Endothelial cell of umbilical vein (primary cell): ENCODE measurements at regions not wholly inside any gene's neighbourhood (a gene's known extent, or its start where the extent isn't known, plus 50 kb on each side); places are given as distances from the start of the nearest gene placed in this dataset.

Experiments
- BruUV-seq: library from RNA; stranded (reverse); fragments of 400-500 nt; replicated peaks from 2 replicates; lab custom pipeline; 2021; lab: Mats Ljungman, UMichigan
- CTCF ChIA-PET: fragments of 300-600, 350-600 bp; sonication (Branson Sonifier 250); formaldehyde crosslinking; loops from one replicate; lab custom pipeline; 2021; ENCODE audit warnings: antibody characterized with exemption, inconsistent platforms; lab: Charles Lee
- POLR2A ChIA-PET: fragments of 300-600, 350-600 bp; sonication (Branson Sonifier 250); formaldehyde crosslinking; loops from one replicate; lab custom pipeline; 2021; ENCODE audit warnings: antibody characterized with exemption, inconsistent platforms; lab: Charles Lee
- DNase-seq: peaks from one replicate; pipeline ENCODE4 v3.0.0-alpha.2; 2011; ENCODE audit warnings: low read depth, low spot score
- FAIRE-seq: peaks from 2 replicates; lab custom pipeline; 2011; peaks lifted over from hg19 to GRCh38; lab: Jason Lieb, UNC
- H2AFZ ChIP-seq: 2 replicates; pipeline ENCODE4 v1.6.0; 2012; ENCODE audit warnings: low read depth, low read length, control low read depth, inconsistent platforms
- H3K27ac ChIP-seq: 2 replicates; pipeline ENCODE4 v1.5.1; 2011; ENCODE audit warnings: low read depth, mild to moderate bottlenecking, control low read depth, low read length, moderate library complexity; ENCODE audit not compliant: insufficient read depth
- H3K27me3 ChIP-seq, 2 experiments: 2 replicates each; pipeline versions ENCODE4 v1.6.0 to v1.6.1; 2011; ENCODE audit warnings: low read length in 2 of 2, mixed read lengths in 1 of 2; ENCODE audit not compliant: control insufficient read depth in 2 of 2, insufficient read depth in 2 of 2
- H3K36me3 ChIP-seq, 2 experiments: 2 replicates in 1 of 2; 3 replicates in 1 of 2; pipeline ENCODE4 v1.5.1; 2011; ENCODE audit warnings: low read length in 2 of 2, mild to moderate bottlenecking in 1 of 2, moderate library complexity in 1 of 2; ENCODE audit not compliant: control insufficient read depth in 2 of 2, insufficient read depth in 2 of 2; ENCODE audit errors: extremely low read depth in 1 of 2
- H3K4me1 ChIP-seq: 3 replicates; pipeline ENCODE4 v1.5.1; 2011; ENCODE audit warnings: mild to moderate bottlenecking, low read length; ENCODE audit not compliant: control insufficient read depth, insufficient read depth; ENCODE audit errors: extremely low read depth
- H3K4me2 ChIP-seq: 2 replicates; pipeline ENCODE4 v1.6.1; 2011; ENCODE audit warnings: low read length, control low read depth, mixed read lengths; ENCODE audit not compliant: insufficient read depth
- H3K4me3 ChIP-seq, 3 experiments: fragments of 200-600 bp in 1 of 3; sonication (generic), shearing (Covaris generic) in 1 of 3; replicated peaks in 1 of 3; 2 replicates each; pipeline ENCODE4 v1.5.1; 2011 to 2016; ENCODE audit warnings: control low read depth in 3 of 3, low read length in 3 of 3, mild to moderate bottlenecking in 2 of 3, inconsistent platforms in 1 of 3, low read depth in 1 of 3, moderate library complexity in 1 of 3; ENCODE audit not compliant: insufficient read depth in 1 of 3
- H3K79me2 ChIP-seq: 2 replicates; pipeline ENCODE4 v1.6.0; 2012; ENCODE audit warnings: low read length, inconsistent platforms; ENCODE audit not compliant: control insufficient read depth, insufficient read depth
- H3K9ac ChIP-seq: replicated peaks from 2 replicates; pipeline ENCODE3; 2011; ENCODE audit warnings: low read length, control low read depth; ENCODE audit not compliant: insufficient read depth; ENCODE audit errors: extremely low read depth
- H3K9me1 ChIP-seq: replicated peaks from 3 replicates; pipeline ENCODE4 v1.6.0; 2011; ENCODE audit warnings: mild to moderate bottlenecking, low read length; ENCODE audit not compliant: control insufficient read depth, insufficient read depth; ENCODE audit errors: extremely low read depth
- H3K9me3 ChIP-seq: replicated peaks from 2 replicates; pipeline ENCODE4 v1.5.1; 2012; ENCODE audit warnings: low read length, inconsistent platforms; ENCODE audit not compliant: control insufficient read depth, insufficient read depth
- H4K20me1 ChIP-seq: replicated peaks from 2 replicates; pipeline ENCODE3; 2011; ENCODE audit warnings: mild to moderate bottlenecking, low read length; ENCODE audit not compliant: control insufficient read depth, insufficient read depth; ENCODE audit errors: extremely low read depth
- EZH2 ChIP-seq: IDR thresholded peaks from 2 replicates; pipeline ENCODE4 v1.6.1; 2012; ENCODE audit warnings: borderline replicate concordance, low read depth, mild to moderate bottlenecking, moderate library complexity, low read length, inconsistent platforms; ENCODE audit not compliant: severe bottlenecking
- FOS ChIP-seq: IDR thresholded peaks from 2 replicates; pipeline ENCODE4 v1.6.1; 2011; ENCODE audit warnings: mild to moderate bottlenecking, low read length, moderate library complexity, borderline replicate concordance; ENCODE audit not compliant: insufficient read depth
- GATA2 ChIP-seq: IDR thresholded peaks from 2 replicates; pipeline ENCODE4 v1.7.0; 2011; ENCODE audit warnings: low read depth, mild to moderate bottlenecking, moderate library complexity, mixed read lengths, low read length; ENCODE audit not compliant: insufficient read length, insufficient read depth
- JUN ChIP-seq: IDR thresholded peaks from 2 replicates; pipeline ENCODE4 v1.6.1; 2011; ENCODE audit warnings: borderline replicate concordance, low read depth; ENCODE audit not compliant: insufficient read length, insufficient read depth
- MAX ChIP-seq: IDR thresholded peaks from 2 replicates; pipeline ENCODE4 v1.6.1; 2011; ENCODE audit not compliant: insufficient read depth, insufficient read length
- MYC ChIP-seq: IDR thresholded peaks from one replicate; pipeline ENCODE4 v1.6.1; 2011; ENCODE audit warnings: mild to moderate bottlenecking, low read depth, low read length
- POLR2A ChIP-seq: IDR thresholded peaks from 2 replicates; pipeline ENCODE4 v1.6.1; 2012; ENCODE audit warnings: low read depth, mild to moderate bottlenecking, control low read depth, low read length
- POLR2AphosphoS5 ChIP-seq: IDR thresholded peaks from 2 replicates; pipeline ENCODE4 v1.6.1; 2012; ENCODE audit warnings: low read depth, mild to moderate bottlenecking, control low read depth, low read length, moderate library complexity; ENCODE audit not compliant: insufficient read depth
- dilution Hi-C: fragments of 300-500 bp; cut with MboI; formaldehyde crosslinking; loops from one replicate; pipeline ENCODE4 v1.15.0; 2019; ENCODE audit warnings: low sequenced_read_pairs; ENCODE audit not compliant: extremely low pct_ligation_motif_present
- intact Hi-C: fragments of 100-400 bp; cut with micrococcal nuclease; formaldehyde crosslinking; loops from one replicate; pipeline ENCODE4 v1.10.0; 2022
- TF ChIP-seq, protein P1 (sequence below), 2 donors: IDR thresholded peaks; 1 replicate in 1 of 2; 2 replicates in 1 of 2; pipeline ENCODE4 v1.5.1; 2011; ENCODE audit warnings: low read length in 2 of 2, mild to moderate bottlenecking in 2 of 2, moderate library complexity in 2 of 2, control low read depth in 1 of 2, inconsistent platforms in 1 of 2, low read depth in 1 of 2; ENCODE audit not compliant: insufficient read depth in 1 of 2; ENCODE audit errors: extremely low read depth in 1 of 2

GRCh38 chr3:81953111-81953510 lies 191.7 kb upstream of the GBE1 start:
- no peaks in the 10 kb centered on the region for H3K27me3 ChIP-seq
- no peaks in the 10 kb centered on the region for H3K9me3 ChIP-seq
- intact Hi-C loops (no loop called here), dilution Hi-C loops (no loop called here)
- no peaks in the 10 kb centered on the region for H3K79me2 ChIP-seq
- ChIA-PET CTCF (no interaction called here), POLR2A (no interaction called here)
- no peak for FAIRE-seq
- no peak for DNase-seq
- no TSS peak for BruUV-seq
- no peaks in the 10 kb centered on the region for H4K20me1 ChIP-seq
- H3K4me2 ChIP-seq: no peak overlapping the region
- H2AFZ ChIP-seq: no peak overlapping the region
- TF ChIP-seq FOS (no peak), EZH2 (no peak), POLR2AphosphoS5 (no peak), MYC (no peak), GATA2 (no peak), POLR2A (no peak), MAX (no peak), JUN (no peak)
- TF ChIP-seq, protein P1, sequence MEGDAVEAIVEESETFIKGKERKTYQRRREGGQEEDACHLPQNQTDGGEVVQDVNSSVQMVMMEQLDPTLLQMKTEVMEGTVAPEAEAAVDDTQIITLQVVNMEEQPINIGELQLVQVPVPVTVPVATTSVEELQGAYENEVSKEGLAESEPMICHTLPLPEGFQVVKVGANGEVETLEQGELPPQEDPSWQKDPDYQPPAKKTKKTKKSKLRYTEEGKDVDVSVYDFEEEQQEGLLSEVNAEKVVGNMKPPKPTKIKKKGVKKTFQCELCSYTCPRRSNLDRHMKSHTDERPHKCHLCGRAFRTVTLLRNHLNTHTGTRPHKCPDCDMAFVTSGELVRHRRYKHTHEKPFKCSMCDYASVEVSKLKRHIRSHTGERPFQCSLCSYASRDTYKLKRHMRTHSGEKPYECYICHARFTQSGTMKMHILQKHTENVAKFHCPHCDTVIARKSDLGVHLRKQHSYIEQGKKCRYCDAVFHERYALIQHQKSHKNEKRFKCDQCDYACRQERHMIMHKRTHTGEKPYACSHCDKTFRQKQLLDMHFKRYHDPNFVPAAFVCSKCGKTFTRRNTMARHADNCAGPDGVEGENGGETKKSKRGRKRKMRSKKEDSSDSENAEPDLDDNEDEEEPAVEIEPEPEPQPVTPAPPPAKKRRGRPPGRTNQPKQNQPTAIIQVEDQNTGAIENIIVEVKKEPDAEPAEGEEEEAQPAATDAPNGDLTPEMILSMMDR (IDR thresholded peaks at IDR 0.05; ENCODE audit: extremely low read depth in 1 of 2, insufficient read depth in 1 of 2, low read depth in 1 of 2, low read length in 2 of 2): no peak
- H3K9ac ChIP-seq: no peak overlapping the region
- H3K9me1 ChIP-seq: no peaks in the 10 kb centered on the region
- H3K4me1 ChIP-seq: no peaks in the 10 kb centered on the region
- H3K27ac ChIP-seq: no peak overlapping the region
- no peaks in the 10 kb centered on the region for H3K36me3 ChIP-seq
- no peak overlapping the region for H3K4me3 ChIP-seq
